Right lobe of liver (tissue), 4 donors: ENCODE measurements at regions not wholly inside any gene's neighbourhood (a gene's known extent, or its start where the extent isn't known, plus 50 kb on each side); places are given as distances from the start of the nearest gene placed in this dataset.

Experiments
- POLR2A ChIP-seq: fragments of 450-650 bp; IDR thresholded peaks from one replicate; pipeline ENCODE4 v1.6.1; 2017; ENCODE audit warnings: antibody characterized with exemption, mild to moderate bottlenecking
- TF ChIP-seq, protein P1 (sequence below), 4 donors: fragments of 200-600 bp in 3 of 4; fragments of 450-650 bp in 1 of 4; IDR thresholded peaks; one replicate each; pipeline versions ENCODE4 v1.5.1 to v1.8.0; 2016 to 2022; ENCODE audit warnings: antibody characterized with exemption in 4 of 4, mild to moderate bottlenecking in 2 of 4
- donor health status: DM: no; HTN: no; CAD: no.
- donor health status: DM: no; HTN: no; CAD: no.
- donor health status: DM: no; HTN: yes; CAD: no.

DNA sequence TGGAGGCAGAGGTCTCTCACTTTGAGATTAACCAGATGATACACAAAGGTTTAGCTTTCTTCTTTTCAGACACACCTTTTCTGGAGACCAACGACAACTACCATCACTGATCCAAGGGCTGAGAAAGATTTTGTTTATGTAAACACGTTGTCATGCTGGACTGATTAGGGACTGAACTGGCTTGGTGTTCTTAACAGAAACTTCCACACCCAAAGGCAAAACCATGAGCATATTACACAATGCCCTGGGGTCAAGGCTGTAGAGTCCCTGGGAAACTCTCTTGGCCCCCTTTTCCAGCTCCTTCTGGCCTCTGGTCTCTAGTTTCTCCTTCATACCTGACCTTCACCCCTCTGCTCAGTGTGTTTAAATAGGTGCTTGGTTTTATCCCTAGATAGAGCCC, 447.0 kb upstream of the TCF4 start:
- TF ChIP-seq, protein P1, sequence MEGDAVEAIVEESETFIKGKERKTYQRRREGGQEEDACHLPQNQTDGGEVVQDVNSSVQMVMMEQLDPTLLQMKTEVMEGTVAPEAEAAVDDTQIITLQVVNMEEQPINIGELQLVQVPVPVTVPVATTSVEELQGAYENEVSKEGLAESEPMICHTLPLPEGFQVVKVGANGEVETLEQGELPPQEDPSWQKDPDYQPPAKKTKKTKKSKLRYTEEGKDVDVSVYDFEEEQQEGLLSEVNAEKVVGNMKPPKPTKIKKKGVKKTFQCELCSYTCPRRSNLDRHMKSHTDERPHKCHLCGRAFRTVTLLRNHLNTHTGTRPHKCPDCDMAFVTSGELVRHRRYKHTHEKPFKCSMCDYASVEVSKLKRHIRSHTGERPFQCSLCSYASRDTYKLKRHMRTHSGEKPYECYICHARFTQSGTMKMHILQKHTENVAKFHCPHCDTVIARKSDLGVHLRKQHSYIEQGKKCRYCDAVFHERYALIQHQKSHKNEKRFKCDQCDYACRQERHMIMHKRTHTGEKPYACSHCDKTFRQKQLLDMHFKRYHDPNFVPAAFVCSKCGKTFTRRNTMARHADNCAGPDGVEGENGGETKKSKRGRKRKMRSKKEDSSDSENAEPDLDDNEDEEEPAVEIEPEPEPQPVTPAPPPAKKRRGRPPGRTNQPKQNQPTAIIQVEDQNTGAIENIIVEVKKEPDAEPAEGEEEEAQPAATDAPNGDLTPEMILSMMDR (IDR thresholded peaks at IDR 0.05) = no peak
- TF ChIP-seq POLR2A = no peak
